CD4-positive, alpha-beta T cell treated with Interleukin-1 beta for 1 hour (primary cell): ENCODE measurements at regions not wholly inside any gene's neighbourhood (a gene's known extent, or its start where the extent isn't known, plus 50 kb on each side); places are given as distances from the start of the nearest gene placed in this dataset.
"Not testable (repeated sequence)": the region's sequence is repeated elsewhere in the genome, so short reads cannot be mapped to it uniquely, and the experiment has no call there.

Source experiments
- DNase-seq, 2 donors: peaks; one replicate each; pipeline ENCODE4 v3.0.0-alpha.2; 2020 to 2022

- no peak for DNase-seq
These were observed 417.6 kb upstream of the MAOA start for GRCh38 chrX:43238461-43238945.

DNA sequence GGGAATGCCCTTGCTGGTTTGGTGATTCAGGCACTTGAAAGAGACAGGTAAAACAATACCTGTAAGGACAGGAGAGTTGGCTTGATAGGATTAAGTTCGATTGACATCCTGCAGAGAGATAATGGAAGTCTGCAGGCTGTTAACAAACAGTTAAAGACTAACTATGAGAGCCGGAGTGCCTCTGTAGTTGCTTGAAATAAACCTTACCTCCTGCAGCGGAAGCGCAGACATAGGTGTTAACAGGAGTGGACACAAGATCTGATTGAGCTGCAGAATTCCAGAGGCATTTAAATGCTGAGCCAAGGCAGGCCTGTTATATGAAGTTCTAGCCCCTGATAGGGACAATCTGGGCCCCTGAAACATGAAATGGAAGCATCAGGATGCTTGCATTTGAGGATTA is 416.7 kb upstream of the MAOA start:
- no peak for DNase-seq

DNA sequence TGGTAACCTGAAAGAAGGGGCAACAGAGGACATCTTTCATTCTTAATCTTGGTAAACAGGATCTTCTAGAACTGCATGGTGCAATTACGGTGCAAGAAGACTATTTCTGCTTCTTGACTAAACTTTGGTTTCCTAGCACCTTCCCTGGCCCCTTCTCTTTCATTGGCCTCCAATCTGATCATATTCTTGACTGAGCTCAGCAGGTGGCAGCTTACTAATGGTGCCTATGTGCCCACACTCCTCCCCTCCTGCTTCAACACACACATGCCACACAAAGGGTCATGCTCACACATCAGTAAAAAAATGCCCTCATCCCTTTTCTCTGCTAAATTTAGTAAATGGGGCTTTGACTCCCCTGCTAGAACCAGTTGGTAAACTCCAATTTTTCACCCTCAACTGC is 400.5 kb upstream of the MAOA start:
- DNase-seq: no peak

DNA sequence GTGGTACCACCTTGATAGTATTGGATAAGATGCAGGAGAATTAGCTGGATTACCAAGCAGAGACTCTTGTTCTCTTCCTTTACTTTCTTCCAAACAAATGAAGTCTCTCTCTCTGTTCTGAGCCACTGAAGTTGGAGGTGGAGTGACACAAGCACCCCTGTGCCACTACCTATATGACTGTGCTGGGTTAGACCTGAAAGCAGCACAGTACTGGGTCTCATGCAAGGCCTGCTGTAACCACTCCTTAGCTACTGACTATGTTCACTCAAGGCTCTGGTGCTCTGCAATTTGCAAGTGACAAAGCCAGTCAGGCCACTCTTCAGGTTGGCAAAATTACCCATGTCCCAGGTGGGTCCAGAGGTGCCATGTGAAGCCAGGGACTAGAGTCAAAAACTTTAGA is 389.6 kb upstream of the MAOA start:
- DNase-seq: no peak

GRCh38 chrX:43267652-43268051 is 388.4 kb upstream of the MAOA start:
- no peak for DNase-seq

DNA sequence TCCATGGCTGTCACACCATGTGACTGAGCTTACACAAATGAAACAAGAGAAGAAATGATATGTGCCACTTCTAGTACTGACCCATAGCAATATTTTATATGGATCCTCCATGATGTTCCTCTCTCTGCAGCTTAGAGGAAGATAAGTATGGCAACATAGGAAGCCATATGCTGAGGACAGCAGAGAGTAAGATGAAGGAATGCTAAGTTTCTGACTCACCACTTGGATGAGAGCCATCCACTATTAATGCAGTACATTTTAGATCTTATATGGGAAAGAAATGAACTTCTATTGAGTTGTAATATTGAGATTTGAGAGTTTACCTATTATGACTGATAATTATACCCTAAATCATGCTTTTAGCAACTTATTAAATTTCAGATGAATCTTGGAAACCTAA is 386.9 kb upstream of the MAOA start:
- DNase-seq: no peak

- no peak for DNase-seq
These were observed 378.2 kb upstream of the MAOA start for GRCh38 chrX:43277879-43278278.

DNA sequence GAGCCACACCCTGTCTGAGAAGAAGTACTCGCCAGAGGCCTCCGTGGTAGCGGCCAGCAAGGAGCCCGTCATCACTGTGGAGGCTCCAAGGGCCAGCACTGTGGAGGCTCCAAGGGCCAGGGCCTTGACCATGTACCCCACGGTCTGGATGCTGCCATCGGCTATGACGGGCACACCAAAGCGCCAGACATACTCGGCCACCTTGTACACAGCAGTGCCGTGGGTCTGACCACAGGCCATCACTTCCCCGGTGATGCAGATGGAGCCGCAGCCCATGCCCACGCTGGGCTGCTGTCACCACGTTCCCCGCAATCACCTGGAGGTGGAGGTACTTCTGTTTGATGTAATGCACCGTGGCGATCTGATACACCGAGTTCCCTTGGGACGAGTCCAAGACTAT is 377.7 kb upstream of the MAOA start:
- no peak for DNase-seq

- DNase-seq: no peak
These were observed 376.7 kb upstream of the MAOA start for GRCh38 chrX:43279341-43279808.

GRCh38 chrX:43283187-43283586 is 372.9 kb upstream of the MAOA start:
- no peak for DNase-seq

GRCh38 chrX:43311625-43312024 is 344.5 kb upstream of the MAOA start:
- not testable (repeated sequence) for DNase-seq

DNA sequence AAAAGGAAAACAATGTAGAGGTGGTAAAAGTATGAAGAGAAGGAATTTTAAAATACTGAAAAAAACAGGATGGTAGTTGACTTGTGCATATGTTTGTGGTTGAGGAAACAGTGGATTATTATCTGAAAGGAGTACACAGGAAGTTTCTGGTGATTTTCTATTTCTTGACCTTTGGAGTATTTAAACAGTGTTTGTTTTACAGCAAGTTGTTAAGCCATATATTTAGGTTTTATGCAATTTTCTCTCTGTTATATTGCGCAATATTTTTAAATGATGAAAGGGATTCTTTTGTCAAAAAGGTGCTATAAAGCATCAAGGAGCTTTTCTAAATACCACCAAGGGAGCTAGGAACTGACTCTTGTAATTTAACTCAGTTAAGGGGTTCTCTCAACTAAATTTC is 343.1 kb upstream of the MAOA start:
- DNase-seq: no peak

DNA sequence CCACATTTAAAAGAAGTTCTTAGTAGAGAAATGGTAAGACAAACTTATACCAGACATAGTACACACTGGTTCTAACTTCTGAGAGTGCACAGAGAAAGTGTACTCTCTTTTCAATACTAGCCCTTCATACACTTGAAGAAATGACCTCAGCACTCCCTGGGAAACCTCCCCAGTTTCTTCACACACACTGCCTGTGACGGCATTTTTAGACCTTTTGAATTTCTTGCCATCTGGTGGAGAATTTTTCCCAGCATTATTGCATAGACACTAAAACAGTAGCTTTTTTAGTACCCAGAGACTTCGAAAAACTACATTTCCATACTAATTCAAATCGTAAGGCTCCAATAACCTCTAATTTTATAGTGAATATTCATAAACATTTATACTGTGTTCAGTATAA is 341.6 kb upstream of the MAOA start:
- no peak for DNase-seq

- no peak for DNase-seq
These were observed 340.5 kb upstream of the MAOA start for GRCh38 chrX:43315622-43316021.

DNA sequence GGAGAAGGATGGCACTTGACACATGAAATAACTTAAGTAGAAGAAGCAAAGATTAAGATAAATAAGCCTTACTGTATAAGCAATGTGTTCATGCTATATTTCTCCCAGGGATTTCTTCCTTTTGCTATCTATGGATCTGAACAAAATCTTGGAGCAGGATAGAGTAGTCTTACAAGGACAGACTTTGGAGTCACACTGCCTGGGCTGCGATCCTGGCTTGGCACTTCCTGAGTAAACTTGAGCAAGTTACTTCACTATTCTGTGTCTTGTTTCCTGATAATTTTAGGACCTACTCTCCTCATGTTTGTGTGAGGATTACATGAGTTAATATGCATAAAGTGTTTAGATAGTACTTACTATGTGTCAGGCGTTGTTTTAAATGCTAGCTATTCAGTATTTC is 340.0 kb upstream of the MAOA start:
- DNase-seq: no peak

GRCh38 chrX:43317378-43317777 is 338.7 kb upstream of the MAOA start:
- no peak for DNase-seq

DNA sequence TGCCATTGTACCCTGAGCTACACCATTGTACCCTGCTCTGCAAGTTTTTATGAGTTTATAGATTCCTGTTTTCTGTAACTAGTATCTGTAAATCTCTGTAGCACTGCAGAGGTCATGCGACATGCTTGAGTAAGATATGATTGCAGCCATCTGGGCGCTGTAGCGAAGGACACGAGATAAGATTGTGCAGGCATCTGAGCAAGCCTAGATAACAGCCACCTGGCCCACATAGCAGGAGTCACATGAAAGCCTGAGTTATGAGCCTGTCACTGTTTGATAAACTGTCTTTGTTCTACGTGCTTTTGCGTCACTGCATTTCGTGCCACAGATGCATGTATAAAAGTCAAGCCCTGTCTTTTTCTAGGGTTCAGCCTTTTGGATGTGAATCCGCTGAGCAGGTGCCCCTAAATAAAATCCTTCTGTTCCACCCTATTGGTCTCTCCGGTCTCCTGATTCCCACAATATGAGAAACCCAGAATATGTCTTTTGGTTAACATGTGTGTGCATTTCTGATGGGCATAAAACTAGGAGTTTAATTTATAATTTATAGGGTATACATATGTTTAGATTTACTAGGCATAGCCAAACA is 327.6 kb upstream of the MAOA start:
- DNase-seq: no peak

DNA sequence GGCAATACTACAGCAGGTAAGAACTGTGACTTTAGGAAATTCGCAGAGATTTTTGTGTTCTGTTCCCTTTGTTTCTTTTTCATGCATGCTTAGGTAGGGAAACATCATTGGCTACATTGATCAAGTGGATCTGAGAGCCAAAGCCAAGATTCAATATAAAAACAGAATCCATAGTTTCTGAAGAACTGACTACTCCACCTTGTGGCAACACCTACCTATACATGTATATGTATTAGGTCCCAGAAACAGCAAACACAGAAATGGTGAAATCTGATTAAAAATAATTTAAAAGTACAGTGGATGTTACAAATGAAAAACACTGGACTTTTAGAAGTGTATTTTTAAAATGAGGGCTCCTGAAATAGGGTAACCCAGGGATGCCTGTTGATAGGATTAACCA is 322.6 kb upstream of the MAOA start:
- DNase-seq: peak in 1 of 2 donors; percentile 15

DNA sequence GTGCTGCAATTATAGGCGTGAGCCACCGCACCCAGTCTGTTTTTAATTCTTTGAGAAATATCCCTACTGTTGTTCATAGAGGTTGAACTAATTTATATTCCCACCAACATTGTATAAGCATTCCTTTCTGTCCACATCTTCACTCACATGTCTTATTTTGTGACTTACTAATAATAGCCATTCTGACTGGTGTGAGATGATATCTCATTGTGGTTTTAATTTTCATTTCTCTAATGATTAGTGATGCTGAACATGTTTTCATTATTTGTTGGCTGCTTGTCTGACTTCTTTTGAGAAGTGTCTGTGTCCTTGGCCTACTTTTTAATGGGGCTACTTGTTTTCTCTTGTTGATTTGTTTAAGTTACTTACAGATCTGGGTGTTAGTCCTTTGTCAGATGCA is 310.9 kb upstream of the MAOA start:
- no peak for DNase-seq

- DNase-seq: peak; percentile 18 to 35
These were observed 306.7 kb upstream of the MAOA start for GRCh38 chrX:43349363-43349762.

GRCh38 chrX:43350935-43351334 is 305.2 kb upstream of the MAOA start:
- no peak for DNase-seq

DNA sequence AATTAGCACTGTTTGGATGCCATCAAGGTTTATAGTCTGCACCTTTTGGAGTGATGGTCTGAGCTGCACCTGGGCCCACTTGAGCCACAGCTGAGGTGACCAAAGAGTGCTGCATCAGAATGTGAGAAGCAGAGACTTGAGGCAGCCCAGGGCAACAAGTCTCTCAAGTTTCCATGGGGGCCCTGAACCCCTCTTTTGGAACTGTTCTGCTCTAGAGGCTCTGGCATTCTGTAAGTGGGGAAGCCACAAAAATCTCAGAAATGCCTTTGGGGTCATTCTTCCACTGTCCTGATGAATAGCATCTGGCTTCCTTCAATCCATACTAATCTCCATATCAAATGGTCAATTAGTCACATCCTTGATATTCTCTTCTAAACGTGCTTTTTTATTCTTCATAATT is 298.4 kb upstream of the MAOA start:
- DNase-seq: no peak

DNA sequence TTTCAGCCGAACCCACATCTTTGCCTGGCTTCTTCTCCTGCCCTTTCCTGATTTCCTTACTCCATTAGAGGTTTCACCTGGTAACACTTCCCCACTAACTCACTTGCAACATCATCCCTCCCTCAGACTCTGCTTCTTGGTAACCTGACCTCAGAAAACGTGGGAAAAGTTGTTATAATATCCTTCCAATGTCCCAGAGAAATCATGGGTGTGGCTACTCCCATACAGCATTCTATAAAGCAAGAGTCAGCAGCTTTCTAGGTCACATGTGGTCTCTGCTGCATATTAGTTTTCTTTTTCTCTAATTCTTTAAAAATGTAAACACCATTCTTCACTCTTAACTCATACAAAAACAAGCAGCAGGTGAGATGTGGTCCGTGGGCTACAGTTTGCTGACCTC is 283.1 kb upstream of the MAOA start:
- DNase-seq: no peak

DNA sequence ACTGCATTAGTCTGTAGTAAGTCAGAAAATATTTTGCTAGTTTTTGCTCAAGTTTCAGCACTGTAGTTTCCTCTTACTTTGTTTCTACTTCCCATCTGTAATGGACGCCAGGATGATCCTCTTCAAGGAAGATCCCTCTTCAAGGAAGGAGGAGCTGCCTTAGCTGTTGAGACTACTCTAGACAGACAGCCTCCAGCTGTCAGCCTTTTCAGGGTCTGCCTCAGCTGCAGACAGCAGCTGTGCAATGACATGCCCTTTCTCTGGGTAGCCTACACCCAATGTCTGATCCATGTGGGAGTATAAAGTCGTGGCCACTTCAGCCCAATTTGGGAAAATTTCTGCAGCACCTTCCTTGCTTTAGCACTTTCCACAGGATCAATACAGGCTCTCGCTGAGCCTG is 281.0 kb upstream of the MAOA start:
- DNase-seq: no peak

DNA sequence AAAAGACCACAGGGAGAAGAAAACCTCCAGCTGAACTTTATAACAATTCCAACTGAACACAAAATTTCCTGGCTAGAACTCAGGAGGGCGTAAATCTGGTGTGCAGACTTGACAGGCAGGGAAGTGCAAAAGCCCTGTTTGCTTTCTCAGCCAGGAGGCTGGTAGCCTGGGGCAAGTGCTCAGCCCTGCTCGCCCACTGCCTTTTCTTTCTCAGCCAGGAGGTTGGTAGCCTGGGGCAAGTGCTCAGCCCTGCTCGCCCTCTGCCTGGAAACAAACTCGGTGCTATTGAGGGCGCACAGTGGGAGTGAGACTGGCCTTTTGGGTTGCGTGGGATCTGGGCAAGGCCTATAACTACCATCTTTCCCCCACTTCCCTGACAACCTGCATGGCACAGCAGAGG is 275.4 kb upstream of the MAOA start:
- no peak for DNase-seq

- DNase-seq: no peak
These were observed 269.2 kb upstream of the MAOA start for GRCh38 chrX:43386875-43387274.
